ENCODE measurements at regions not wholly inside any gene's neighbourhood (a gene's known extent, or its start where the extent isn't known, plus 50 kb on each side); places are given as distances from the start of the nearest gene placed in this dataset.

GRCh38 chr3:72381584-72381983, 466.7 kb downstream of the SHQ1 start:
- Histone ChIP-seq H3K18ac (ENCODE audit: low read length) (no peak overlapping the region), H3K27me3 (ENCODE audit: insufficient read depth, low read length, poor library complexity) (no peaks in the 10 kb centered on the region), H3K23ac (ENCODE audit: low read length) (no peak overlapping the region), H3K56ac (ENCODE audit: low read length) (no peak overlapping the region), H3K79me1 (ENCODE audit: low read length) (peaks cover 21% of the 10 kb centered on the region), H2BK15ac (replicated peaks; ENCODE audit: low read depth) (no peak overlapping the region), H3K27ac (ENCODE audit: low read depth, low read length) (no peak overlapping the region), H3K4ac (ENCODE audit: low read depth, low read length) (no peak overlapping the region), H2BK120ac (ENCODE audit: low read depth, low read length) (no peak overlapping the region), H2AK5ac (ENCODE audit: low read length) (no peak overlapping the region), H3K9ac (ENCODE audit: low read length) (no peak overlapping the region), H2BK5ac (ENCODE audit: low read length) (no peak overlapping the region), H4K8ac (ENCODE audit: low read depth, low read length) (no peak overlapping the region), H4K5ac (ENCODE audit: low read length) (no peak overlapping the region), H3K4me1 (ENCODE audit: control insufficient read depth, low read depth, low read length) (peaks cover 6% of the 10 kb centered on the region), H3K4me3 (ENCODE audit: low read length) (no peak overlapping the region), H3K4me2 (ENCODE audit: low read length) (no peak overlapping the region), H3K36me3 (ENCODE audit: control insufficient read depth, insufficient read depth, low read length) (peaks cover 4% of the 10 kb centered on the region), H3K79me2 (ENCODE audit: control insufficient read depth, insufficient read depth, low read length) (peaks cover 70% of the 10 kb centered on the region)
- no CpG with 5 or more reads among the region's 6 CpGs for WGBS (ENCODE audit: extremely low coverage, insufficient coverage, low lambda C conversion rate)
- no peak for DNase-seq

GRCh38 chr3:72380711-72381493, 467.3 kb downstream of the SHQ1 start:
- H3K56ac ChIP-seq (ENCODE audit: low read length) = no peak overlapping the region
- H3K79me1 ChIP-seq (ENCODE audit: low read length) = peaks cover 21% of the 10 kb centered on the region
- WGBS (ENCODE audit: extremely low coverage, insufficient coverage, low lambda C conversion rate) = no CpG with 5 or more reads among the region's 8 CpGs
- H3K4me2 ChIP-seq (ENCODE audit: low read length) = no peak overlapping the region
- H3K23ac ChIP-seq (ENCODE audit: low read length) = no peak overlapping the region
- H3K27me3 ChIP-seq (ENCODE audit: insufficient read depth, low read length, poor library complexity) = no peaks in the 10 kb centered on the region
- H2AK5ac ChIP-seq (ENCODE audit: low read length) = no peak overlapping the region
- H3K9ac ChIP-seq (ENCODE audit: low read length) = no peak overlapping the region
- H2BK120ac ChIP-seq (ENCODE audit: low read depth, low read length) = no peak overlapping the region
- peaks cover 64% of the 10 kb centered on the region for H3K79me2 ChIP-seq (ENCODE audit: control insufficient read depth, insufficient read depth, low read length)
- H2BK15ac ChIP-seq (replicated peaks; ENCODE audit: low read depth) = no peak overlapping the region
- no peak overlapping the region for H2BK5ac ChIP-seq (ENCODE audit: low read length)
- no peak overlapping the region for H3K27ac ChIP-seq (ENCODE audit: low read depth, low read length)
- no peak overlapping the region for H3K4ac ChIP-seq (ENCODE audit: low read depth, low read length)
- no peak overlapping the region for H4K8ac ChIP-seq (ENCODE audit: low read depth, low read length)
- no peak overlapping the region for H3K4me3 ChIP-seq (ENCODE audit: low read length)
- no peak overlapping the region for H3K18ac ChIP-seq (ENCODE audit: low read length)
- peaks cover 4% of the 10 kb centered on the region for H3K36me3 ChIP-seq (ENCODE audit: control insufficient read depth, insufficient read depth, low read length)
- peaks cover 5% of the 10 kb centered on the region for H3K4me1 ChIP-seq (ENCODE audit: control insufficient read depth, low read depth, low read length)
- DNase-seq = no peak
- no peak overlapping the region for H4K5ac ChIP-seq (ENCODE audit: low read length)

- Histone ChIP-seq H3K27me3 (ENCODE audit: insufficient read depth, low read length, poor library complexity) (no peaks in the 10 kb centered on the region), H3K4me3 (ENCODE audit: low read length) (no peak overlapping the region), H3K36me3 (ENCODE audit: control insufficient read depth, insufficient read depth, low read length) (peaks cover 4% of the 10 kb centered on the region), H3K4me2 (ENCODE audit: low read length) (no peak overlapping the region), H2AK5ac (ENCODE audit: low read length) (no peak overlapping the region), H3K23ac (ENCODE audit: low read length) (no peak overlapping the region), H2BK5ac (ENCODE audit: low read length) (no peak overlapping the region), H2BK120ac (ENCODE audit: low read depth, low read length) (no peak overlapping the region), H3K9ac (ENCODE audit: low read length) (no peak overlapping the region), H4K8ac (ENCODE audit: low read depth, low read length) (no peak overlapping the region), H3K4me1 (ENCODE audit: control insufficient read depth, low read depth, low read length) (peaks cover 4% of the 10 kb centered on the region), H3K56ac (ENCODE audit: low read length) (no peak overlapping the region), H2BK15ac (replicated peaks; ENCODE audit: low read depth) (no peak overlapping the region), H3K27ac (ENCODE audit: low read depth, low read length) (no peak overlapping the region), H3K79me2 (ENCODE audit: control insufficient read depth, insufficient read depth, low read length) (peaks cover 57% of the 10 kb centered on the region), H3K18ac (ENCODE audit: low read length) (no peak overlapping the region), H3K79me1 (ENCODE audit: low read length) (peaks cover 20% of the 10 kb centered on the region), H4K5ac (ENCODE audit: low read length) (no peak overlapping the region), H3K4ac (ENCODE audit: low read depth, low read length) (no peak overlapping the region)
- DNase-seq = no peak
- WGBS (ENCODE audit: extremely low coverage, insufficient coverage, low lambda C conversion rate) = no CpG with 5 or more reads among the region's 4 CpGs
Observed at GRCh38 chr3:72380193-72380592, 468.1 kb downstream of the SHQ1 start.

- Histone ChIP-seq H2BK5ac (ENCODE audit: low read length) (no peak overlapping the region), H3K4me2 (ENCODE audit: low read length) (no peak overlapping the region), H3K36me3 (ENCODE audit: control insufficient read depth, insufficient read depth, low read length) (peaks cover 4% of the 10 kb centered on the region), H3K4ac (ENCODE audit: low read depth, low read length) (no peak overlapping the region), H3K18ac (ENCODE audit: low read length) (no peak overlapping the region), H3K56ac (ENCODE audit: low read length) (no peak overlapping the region), H3K9ac (ENCODE audit: low read length) (no peak overlapping the region), H2BK120ac (ENCODE audit: low read depth, low read length) (no peak overlapping the region), H3K27ac (ENCODE audit: low read depth, low read length) (no peak overlapping the region), H3K4me1 (ENCODE audit: control insufficient read depth, low read depth, low read length) (peaks cover 3% of the 10 kb centered on the region), H3K4me3 (ENCODE audit: low read length) (no peak overlapping the region), H3K79me1 (ENCODE audit: low read length) (peaks cover 18% of the 10 kb centered on the region), H4K8ac (ENCODE audit: low read depth, low read length) (no peak overlapping the region), H2BK15ac (replicated peaks; ENCODE audit: low read depth) (no peak overlapping the region), H2AK5ac (ENCODE audit: low read length) (no peak overlapping the region), H4K5ac (ENCODE audit: low read length) (no peak overlapping the region), H3K23ac (ENCODE audit: low read length) (no peak overlapping the region), H3K27me3 (ENCODE audit: insufficient read depth, low read length, poor library complexity) (no peaks in the 10 kb centered on the region), H3K79me2 (ENCODE audit: control insufficient read depth, insufficient read depth, low read length) (peaks cover 52% of the 10 kb centered on the region)
- DNase-seq = no peak
- WGBS (ENCODE audit: extremely low coverage, insufficient coverage, low lambda C conversion rate) = no CpG with 5 or more reads among the region's 1 CpG
Observed at GRCh38 chr3:72379500-72380187, 468.6 kb downstream of the SHQ1 start.

GRCh38 chr3:72378287-72378686, 470.0 kb downstream of the SHQ1 start:
- Histone ChIP-seq H3K36me3 (ENCODE audit: control insufficient read depth, insufficient read depth, low read length) (peaks cover 4% of the 10 kb centered on the region), H2BK120ac (ENCODE audit: low read depth, low read length) (no peak overlapping the region), H2BK15ac (replicated peaks; ENCODE audit: low read depth) (no peak overlapping the region), H3K79me2 (ENCODE audit: control insufficient read depth, insufficient read depth, low read length) (peaks cover 41% of the 10 kb centered on the region), H2BK5ac (ENCODE audit: low read length) (no peak overlapping the region), H3K18ac (ENCODE audit: low read length) (no peak overlapping the region), H4K5ac (ENCODE audit: low read length) (no peak overlapping the region), H2AK5ac (ENCODE audit: low read length) (no peak overlapping the region), H3K4me3 (ENCODE audit: low read length) (no peak overlapping the region), H3K27me3 (ENCODE audit: insufficient read depth, low read length, poor library complexity) (no peaks in the 10 kb centered on the region), H3K23ac (ENCODE audit: low read length) (no peak overlapping the region), H3K27ac (ENCODE audit: low read depth, low read length) (no peak overlapping the region), H3K79me1 (ENCODE audit: low read length) (peaks cover 13% of the 10 kb centered on the region), H3K56ac (ENCODE audit: low read length) (no peak overlapping the region), H3K4me1 (ENCODE audit: control insufficient read depth, low read depth, low read length) (peaks cover 3% of the 10 kb centered on the region), H3K4ac (ENCODE audit: low read depth, low read length) (no peak overlapping the region), H3K9ac (ENCODE audit: low read length) (no peak overlapping the region), H3K4me2 (ENCODE audit: low read length) (no peak overlapping the region), H4K8ac (ENCODE audit: low read depth, low read length) (no peak overlapping the region)
- no CpG with 5 or more reads among the region's 10 CpGs for WGBS (ENCODE audit: extremely low coverage, insufficient coverage, low lambda C conversion rate)
- DNase-seq = no peak

All from mesendoderm (in vitro differentiated cells).